ENCODE measurements at regions not wholly inside any gene's neighbourhood (a gene's known extent, or its start where the extent isn't known, plus 50 kb on each side); places are given as distances from the start of the nearest gene placed in this dataset.

DNA sequence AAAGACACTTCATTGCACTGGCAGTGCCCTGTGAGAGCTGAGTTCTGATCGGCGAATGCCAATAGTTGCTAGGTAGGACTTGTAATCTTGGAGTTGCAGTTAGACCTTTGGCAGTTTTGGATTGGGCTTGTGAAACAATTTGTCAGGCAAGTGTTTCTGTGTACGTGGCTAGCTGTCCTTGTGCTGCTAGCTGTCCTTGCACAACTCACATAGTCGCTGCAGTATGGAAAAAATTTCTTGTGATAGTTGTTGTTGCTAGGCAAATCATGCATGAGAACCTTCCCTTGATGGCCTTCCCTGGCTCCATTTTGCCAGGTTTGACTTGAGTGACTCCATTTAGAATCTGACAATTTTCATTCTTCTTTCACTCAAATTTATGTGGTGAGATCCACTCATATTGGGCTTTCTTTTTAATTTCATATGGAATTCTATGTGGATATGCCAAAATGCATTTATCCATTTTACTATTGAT, 140.7 kb downstream of the APIP start:
- H3K4me1 ChIP-seq (ENCODE audit: control insufficient read depth, extremely low read depth, insufficient read depth, low read length), result no peaks in the 10 kb centered on the region
- no peak overlapping the region for H3K27ac ChIP-seq (ENCODE audit: insufficient read depth, low read length)
- H3K36me3 ChIP-seq (ENCODE audit: control insufficient read depth, insufficient read depth, low read length), result no peaks in the 10 kb centered on the region
- H3K9ac ChIP-seq (ENCODE audit: insufficient read depth, low read length), result no peak overlapping the region
- no peak for TF ChIP-seq EZH2 (IDR thresholded peaks at IDR 0.05; ENCODE audit: low read length, missing control alignments)
- TF ChIP-seq, protein P1, sequence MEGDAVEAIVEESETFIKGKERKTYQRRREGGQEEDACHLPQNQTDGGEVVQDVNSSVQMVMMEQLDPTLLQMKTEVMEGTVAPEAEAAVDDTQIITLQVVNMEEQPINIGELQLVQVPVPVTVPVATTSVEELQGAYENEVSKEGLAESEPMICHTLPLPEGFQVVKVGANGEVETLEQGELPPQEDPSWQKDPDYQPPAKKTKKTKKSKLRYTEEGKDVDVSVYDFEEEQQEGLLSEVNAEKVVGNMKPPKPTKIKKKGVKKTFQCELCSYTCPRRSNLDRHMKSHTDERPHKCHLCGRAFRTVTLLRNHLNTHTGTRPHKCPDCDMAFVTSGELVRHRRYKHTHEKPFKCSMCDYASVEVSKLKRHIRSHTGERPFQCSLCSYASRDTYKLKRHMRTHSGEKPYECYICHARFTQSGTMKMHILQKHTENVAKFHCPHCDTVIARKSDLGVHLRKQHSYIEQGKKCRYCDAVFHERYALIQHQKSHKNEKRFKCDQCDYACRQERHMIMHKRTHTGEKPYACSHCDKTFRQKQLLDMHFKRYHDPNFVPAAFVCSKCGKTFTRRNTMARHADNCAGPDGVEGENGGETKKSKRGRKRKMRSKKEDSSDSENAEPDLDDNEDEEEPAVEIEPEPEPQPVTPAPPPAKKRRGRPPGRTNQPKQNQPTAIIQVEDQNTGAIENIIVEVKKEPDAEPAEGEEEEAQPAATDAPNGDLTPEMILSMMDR (conservative IDR thresholded peaks at IDR 0.05 in 1 of 2, IDR thresholded peaks at IDR 0.05 in 1 of 2; ENCODE audit: low read depth in 1 of 2, low read length in 2 of 2), result no peak
- H4K20me1 ChIP-seq (ENCODE audit: control insufficient read depth, extremely low read depth, insufficient read depth, low read length), result no peaks in the 10 kb centered on the region
- H3K4me3 ChIP-seq (replicated peaks in 1 of 4; ENCODE audit: control extremely low read depth in 1 of 4, insufficient read depth in 1 of 4, low read depth in 3 of 4, low read length in 4 of 4), result no peak overlapping the region
- H3K27me3 ChIP-seq (ENCODE audit: control insufficient read depth, insufficient read depth, low read length), result no peaks in the 10 kb centered on the region
- DNase-seq (ENCODE audit: low read depth in 2 of 2), result no peak
- H3K9me3 ChIP-seq (ENCODE audit: control insufficient read depth, insufficient read depth, low read depth, low read length), result no peaks in the 10 kb centered on the region
- H3K79me2 ChIP-seq (ENCODE audit: control insufficient read depth, insufficient read depth, low read length), result no peaks in the 10 kb centered on the region
- H2AFZ ChIP-seq (ENCODE audit: low read length), result no peak overlapping the region
- no peak overlapping the region for H3K4me2 ChIP-seq (ENCODE audit: extremely low read depth, insufficient read depth, low read length)

DNA sequence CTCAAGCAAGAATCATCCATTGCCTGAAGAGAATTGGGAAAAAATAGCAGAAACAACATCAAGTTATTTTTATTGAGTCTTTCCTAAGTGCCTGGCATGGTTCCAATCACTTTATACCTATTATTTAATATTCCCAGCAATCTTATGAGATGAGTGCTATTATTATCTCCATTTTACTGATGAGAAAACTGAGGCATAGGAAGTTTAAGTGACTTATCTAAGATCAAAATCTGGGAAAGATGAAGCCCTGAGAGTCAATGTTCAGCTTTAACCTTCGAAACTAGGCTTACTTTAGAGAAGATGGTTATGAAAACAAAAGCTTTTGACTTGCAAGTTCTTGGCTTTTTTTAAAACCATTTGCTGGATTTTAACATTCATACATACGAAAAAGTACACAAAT, 141.6 kb downstream of the APIP start:
- no peaks in the 10 kb centered on the region for H3K27me3 ChIP-seq (ENCODE audit: control insufficient read depth, insufficient read depth, low read length)
- H3K9ac ChIP-seq (ENCODE audit: insufficient read depth, low read length), result no peak overlapping the region
- no peak overlapping the region for H2AFZ ChIP-seq (ENCODE audit: low read length)
- no peaks in the 10 kb centered on the region for H3K79me2 ChIP-seq (ENCODE audit: control insufficient read depth, insufficient read depth, low read length)
- no peak for DNase-seq (ENCODE audit: low read depth in 2 of 2)
- H3K27ac ChIP-seq (ENCODE audit: insufficient read depth, low read length), result no peak overlapping the region
- H3K4me2 ChIP-seq (ENCODE audit: extremely low read depth, insufficient read depth, low read length), result no peak overlapping the region
- H3K9me3 ChIP-seq (ENCODE audit: control insufficient read depth, insufficient read depth, low read depth, low read length), result no peaks in the 10 kb centered on the region
- TF ChIP-seq, protein P1 (conservative IDR thresholded peaks at IDR 0.05 in 1 of 2, IDR thresholded peaks at IDR 0.05 in 1 of 2; ENCODE audit: low read depth in 1 of 2, low read length in 2 of 2), result no peak
- no peak for TF ChIP-seq EZH2 (IDR thresholded peaks at IDR 0.05; ENCODE audit: low read length, missing control alignments)
- H4K20me1 ChIP-seq (ENCODE audit: control insufficient read depth, extremely low read depth, insufficient read depth, low read length), result no peaks in the 10 kb centered on the region
- H3K4me3 ChIP-seq (replicated peaks in 1 of 4; ENCODE audit: control extremely low read depth in 1 of 4, insufficient read depth in 1 of 4, low read depth in 3 of 4, low read length in 4 of 4), result no peak overlapping the region
- no peaks in the 10 kb centered on the region for H3K36me3 ChIP-seq (ENCODE audit: control insufficient read depth, insufficient read depth, low read length)
- no peaks in the 10 kb centered on the region for H3K4me1 ChIP-seq (ENCODE audit: control insufficient read depth, extremely low read depth, insufficient read depth, low read length)

DNA sequence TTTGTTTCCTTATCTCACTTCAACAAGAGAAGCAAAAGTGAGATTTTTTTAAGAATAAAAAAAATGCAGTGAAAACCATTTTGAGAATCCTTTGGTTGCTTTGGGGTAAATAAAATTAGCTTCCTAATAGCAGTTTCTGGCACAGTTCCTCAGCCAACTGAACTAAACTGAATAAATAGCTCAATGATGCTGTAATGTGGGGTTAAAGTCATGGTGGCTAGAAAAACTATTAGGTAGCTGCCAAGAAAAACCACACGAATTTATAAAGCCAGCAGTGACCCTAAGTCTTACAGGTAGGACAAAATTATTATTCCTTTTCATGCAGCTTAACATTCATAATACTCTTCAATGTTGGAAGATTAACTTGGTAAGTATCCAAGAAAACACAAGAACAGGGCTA, 142.4 kb downstream of the APIP start:
- TF ChIP-seq, protein P1 (conservative IDR thresholded peaks at IDR 0.05 in 1 of 2, IDR thresholded peaks at IDR 0.05 in 1 of 2; ENCODE audit: low read depth in 1 of 2, low read length in 2 of 2), result no peak
- TF ChIP-seq EZH2 (IDR thresholded peaks at IDR 0.05; ENCODE audit: low read length, missing control alignments), result no peak
- Histone ChIP-seq H3K36me3 (ENCODE audit: control insufficient read depth, insufficient read depth, low read length) (no peaks in the 10 kb centered on the region), H3K9ac (ENCODE audit: insufficient read depth, low read length) (no peak overlapping the region), H3K4me3 (replicated peaks in 1 of 4; ENCODE audit: control extremely low read depth in 1 of 4, insufficient read depth in 1 of 4, low read depth in 3 of 4, low read length in 4 of 4) (no peak overlapping the region), H3K4me2 (ENCODE audit: extremely low read depth, insufficient read depth, low read length) (no peak overlapping the region), H2AFZ (ENCODE audit: low read length) (no peak overlapping the region), H3K4me1 (ENCODE audit: control insufficient read depth, extremely low read depth, insufficient read depth, low read length) (no peaks in the 10 kb centered on the region), H3K27ac (ENCODE audit: insufficient read depth, low read length) (no peak overlapping the region), H4K20me1 (ENCODE audit: control insufficient read depth, extremely low read depth, insufficient read depth, low read length) (no peaks in the 10 kb centered on the region), H3K27me3 (ENCODE audit: control insufficient read depth, insufficient read depth, low read length) (no peaks in the 10 kb centered on the region), H3K9me3 (ENCODE audit: control insufficient read depth, insufficient read depth, low read depth, low read length) (no peaks in the 10 kb centered on the region), H3K79me2 (ENCODE audit: control insufficient read depth, insufficient read depth, low read length) (no peaks in the 10 kb centered on the region)
- peak; percentile 84 to 89 for DNase-seq (ENCODE audit: low read depth in 2 of 2)
